HUES64 (cell line): ENCODE measurements at regions not wholly inside any gene's neighbourhood (a gene's known extent, or its start where the extent isn't known, plus 50 kb on each side); places are given as distances from the start of the nearest gene placed in this dataset.

Experiments used
- H3K27ac ChIP-seq: 2 replicates; pipeline ENCODE4 v1.7.0; 2013; ENCODE audit warnings: low read depth, low read length, inconsistent platforms
- H3K27me3 ChIP-seq: 2 replicates; pipeline ENCODE4 v1.6.1; 2013; ENCODE audit warnings: mild to moderate bottlenecking, low read length; ENCODE audit not compliant: insufficient read depth
- H3K36me3 ChIP-seq: 2 replicates; pipeline ENCODE4 v1.6.1; 2013; ENCODE audit warnings: mild to moderate bottlenecking, low read length; ENCODE audit not compliant: insufficient read depth
- H3K4me1 ChIP-seq: 2 replicates; pipeline ENCODE4 v1.6.1; 2013; ENCODE audit warnings: mild to moderate bottlenecking, low read length, moderate library complexity; ENCODE audit not compliant: insufficient read depth
- H3K4me3 ChIP-seq: 2 replicates; pipeline ENCODE4 v1.5.1; 2013; ENCODE audit warnings: mild to moderate bottlenecking, low read length, moderate library complexity
- H3K9ac ChIP-seq: 2 replicates; pipeline ENCODE4 v1.6.1; 2013; ENCODE audit warnings: mild to moderate bottlenecking, low read depth, low read length
- H3K9me3 ChIP-seq: 2 replicates; pipeline ENCODE4 v1.6.1; 2013; ENCODE audit warnings: low read depth, low read length; ENCODE audit not compliant: insufficient read depth
- WGBS: fragments of 150-250, 120-280 bp; methylation state at CpG from one replicate; pipeline ENCODE4 v1.1.7; 2013; ENCODE audit warnings: missing lambda C conversion rate; 5-methylcytosine and 5-hydroxymethylcytosine counted together

DNA sequence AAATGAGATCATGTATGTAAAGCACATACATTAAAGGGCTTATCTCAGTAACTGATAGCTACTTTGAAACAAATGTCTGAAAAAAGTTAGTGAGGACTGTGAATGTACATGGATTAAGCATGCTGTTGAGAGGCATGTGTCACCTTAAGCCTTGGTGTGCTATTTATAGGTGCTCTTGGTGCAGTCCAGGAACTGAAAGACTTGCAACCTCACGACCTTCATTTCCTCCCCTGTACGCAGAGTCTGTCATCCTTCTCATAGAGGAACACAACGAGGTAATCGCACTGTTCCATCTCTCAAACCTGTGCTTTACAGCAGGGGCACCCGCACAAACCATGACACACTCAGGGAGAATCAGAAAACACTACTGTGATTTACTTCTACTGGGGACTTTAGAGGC lies 65.6 kb downstream of the UFM1 start:
- no peak overlapping the region for H3K27ac ChIP-seq
- no peaks in the 10 kb centered on the region for H3K4me1 ChIP-seq
- no peak overlapping the region for H3K4me3 ChIP-seq
- WGBS: 93% methylated on average over 5 of the region's 5 CpGs
- 0 out of 2 replicates have a peak, but pooled peaks cover 3% of the 10 kb centered on the region for H3K9me3 ChIP-seq
- no peaks in the 10 kb centered on the region for H3K36me3 ChIP-seq
- no peak overlapping the region for H3K9ac ChIP-seq
- H3K27me3 ChIP-seq: no peaks in the 10 kb centered on the region

DNA sequence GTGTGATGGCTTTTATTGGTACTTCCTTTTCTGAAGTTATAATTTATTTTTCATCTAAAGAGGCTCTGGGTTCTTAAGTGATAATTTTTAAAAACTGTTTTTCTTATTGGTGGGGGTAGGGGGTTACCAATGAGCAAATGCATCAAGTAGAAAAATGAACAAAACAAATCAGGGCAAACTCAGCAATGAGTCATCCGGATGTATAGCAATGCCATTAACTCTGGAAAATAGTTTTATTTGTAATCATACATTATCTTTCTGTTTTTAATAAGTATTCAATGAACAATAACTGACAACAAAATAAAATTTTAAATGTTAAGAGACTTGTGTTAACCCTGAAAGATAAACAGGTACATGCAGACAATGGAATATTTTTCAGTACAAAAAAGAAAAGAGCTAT lies 67.6 kb downstream of the UFM1 start:
- Histone ChIP-seq H3K9ac (no peak overlapping the region), H3K36me3 (no peaks in the 10 kb centered on the region), H3K27ac (no peak overlapping the region), H3K4me3 (no peak overlapping the region), H3K9me3 (0 out of 2 replicates have a peak, but pooled peaks cover 3% of the 10 kb centered on the region), H3K4me1 (no peaks in the 10 kb centered on the region), H3K27me3 (no peaks in the 10 kb centered on the region)
- no CpG with 5 or more reads among the region's 1 CpG for WGBS

DNA sequence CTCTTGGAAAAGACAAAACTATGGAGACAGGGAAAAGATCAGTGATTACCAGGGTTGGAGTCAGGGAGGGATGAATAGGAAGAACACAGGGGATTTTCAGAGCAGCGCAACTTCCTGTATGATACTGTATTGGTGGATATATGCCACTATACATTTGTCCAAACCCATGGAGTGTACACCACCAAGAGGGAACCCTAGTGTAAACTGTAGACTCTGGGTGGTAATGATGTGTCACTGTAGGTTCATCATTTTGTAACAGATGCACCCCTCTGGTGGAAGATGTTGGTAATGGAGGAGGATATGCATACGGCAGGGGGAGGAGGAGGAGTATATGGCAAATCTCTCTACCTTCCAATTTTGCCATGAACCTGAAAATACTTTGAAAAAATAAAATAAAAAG lies 68.1 kb downstream of the UFM1 start:
- H3K4me3 ChIP-seq: no peak overlapping the region
- H3K27ac ChIP-seq: no peak overlapping the region
- H3K9ac ChIP-seq: no peak overlapping the region
- no peaks in the 10 kb centered on the region for H3K36me3 ChIP-seq
- WGBS: 90% methylated on average over 2 of the region's 2 CpGs
- no peaks in the 10 kb centered on the region for H3K4me1 ChIP-seq
- H3K9me3 ChIP-seq: 0 out of 2 replicates have a peak, but pooled peaks cover 3% of the 10 kb centered on the region
- H3K27me3 ChIP-seq: no peaks in the 10 kb centered on the region

DNA sequence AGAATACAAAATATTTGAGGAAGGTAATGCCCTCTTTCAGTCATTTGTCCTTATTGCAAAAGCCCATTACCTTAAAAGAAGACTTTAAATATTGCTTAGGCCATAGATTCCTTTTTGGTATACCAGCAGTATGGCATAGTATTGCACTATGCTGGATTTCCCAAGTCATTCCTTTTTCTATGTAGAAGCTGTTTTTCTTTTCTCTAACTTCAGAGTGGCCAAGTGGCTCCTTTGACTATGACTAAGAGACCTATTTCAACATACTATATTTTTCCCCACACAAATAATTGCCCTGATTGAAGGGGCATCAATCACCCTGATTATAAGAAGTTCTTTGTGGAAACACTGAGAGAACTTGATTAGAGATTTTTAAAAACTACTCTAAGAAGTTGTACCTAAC lies 68.6 kb downstream of the UFM1 start:
- Histone ChIP-seq H3K27me3 (no peaks in the 10 kb centered on the region), H3K9ac (no peak overlapping the region), H3K4me1 (no peaks in the 10 kb centered on the region), H3K27ac (no peak overlapping the region), H3K36me3 (no peaks in the 10 kb centered on the region), H3K4me3 (no peak overlapping the region), H3K9me3 (0 out of 2 replicates have a peak, but pooled peaks cover 3% of the 10 kb centered on the region)

DNA sequence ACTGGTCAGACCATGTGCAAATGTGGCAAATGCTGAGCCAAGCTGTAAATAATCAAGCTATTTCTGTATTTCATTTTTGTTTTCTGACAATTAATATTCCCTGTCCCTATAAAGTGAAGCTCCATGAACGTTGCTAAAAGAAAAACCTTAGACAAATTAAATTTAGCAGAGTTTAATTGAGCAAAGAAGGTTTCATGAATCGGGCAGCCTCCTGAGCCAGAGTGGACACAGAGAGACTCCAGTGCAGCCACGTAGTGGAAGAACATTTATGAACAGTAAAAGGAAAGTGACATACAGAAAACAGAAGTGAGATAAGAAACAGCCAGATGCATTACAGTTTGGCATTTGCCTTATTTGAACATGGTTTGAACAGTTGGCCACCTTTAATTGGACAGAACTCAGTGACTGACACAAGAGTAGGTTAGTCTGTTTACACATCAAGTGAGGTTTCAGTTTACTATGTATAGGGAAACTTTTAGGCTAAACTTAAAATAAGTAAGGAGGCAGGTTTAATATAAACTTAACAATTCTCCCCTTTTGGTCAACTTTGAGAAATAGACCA lies 69.7 kb downstream of the UFM1 start:
- Histone ChIP-seq H3K27ac (no peak overlapping the region), H3K9me3 (0 out of 2 replicates have a peak, but pooled peaks cover 3% of the 10 kb centered on the region), H3K4me3 (no peak overlapping the region), H3K27me3 (no peaks in the 10 kb centered on the region), H3K4me1 (no peaks in the 10 kb centered on the region), H3K9ac (no peak overlapping the region), H3K36me3 (no peaks in the 10 kb centered on the region)
- WGBS: 91% methylated on average over 3 of the region's 3 CpGs

DNA sequence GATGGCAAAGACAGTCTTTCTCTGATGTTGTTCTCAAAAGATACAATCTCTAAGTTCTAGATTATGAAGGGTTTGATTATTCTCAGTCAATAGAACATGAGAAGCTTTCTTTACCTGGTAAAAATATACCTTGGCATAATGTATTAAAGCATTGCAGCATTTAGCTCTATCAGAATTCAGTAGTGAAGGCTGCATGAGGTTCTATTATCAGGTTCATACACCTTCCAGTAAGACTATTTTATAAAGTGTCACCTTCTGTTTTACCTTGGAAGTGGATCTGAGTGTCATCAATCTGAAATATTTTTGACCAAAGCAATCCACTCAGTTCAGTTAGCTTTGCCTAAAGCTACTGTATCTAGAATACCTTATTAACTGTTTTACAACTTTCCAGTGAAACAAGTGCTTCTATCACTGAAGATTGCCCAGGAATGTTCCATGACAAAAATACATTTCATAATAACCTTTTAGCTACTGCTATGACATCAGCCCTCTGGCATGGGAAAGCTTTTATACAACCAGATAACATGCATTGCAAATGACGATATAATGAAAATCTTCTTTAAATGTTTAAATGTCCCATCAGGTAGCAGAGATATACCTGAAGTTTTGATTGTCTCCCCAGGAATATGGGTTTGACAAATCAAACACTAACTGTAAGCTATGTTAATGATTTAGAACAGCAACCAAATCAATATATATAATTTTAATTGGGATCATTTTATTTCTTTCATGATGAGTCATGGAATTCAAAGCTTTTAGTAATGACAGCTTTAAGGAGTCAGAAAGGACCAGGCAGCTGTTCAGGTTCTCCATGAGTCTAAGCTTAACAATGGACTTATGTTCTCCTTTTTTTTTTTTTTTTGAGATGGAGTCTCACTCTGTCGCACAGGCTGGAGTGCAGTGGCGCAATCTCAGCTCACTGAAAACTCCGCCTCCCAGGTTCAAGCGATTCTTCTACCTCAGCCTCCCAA lies 72.2 kb downstream of the UFM1 start:
- H3K27ac ChIP-seq: no peak overlapping the region
- no peak overlapping the region for H3K9ac ChIP-seq
- H3K36me3 ChIP-seq: no peaks in the 10 kb centered on the region
- H3K27me3 ChIP-seq: no peaks in the 10 kb centered on the region
- WGBS: 97% methylated on average over 5 of the region's 5 CpGs
- no peak overlapping the region for H3K4me3 ChIP-seq
- H3K9me3 ChIP-seq: 0 out of 2 replicates have a peak, but pooled peaks cover 3% of the 10 kb centered on the region
- peaks cover 6% of the 10 kb centered on the region; the same call in 1 of the 2 replicates for H3K4me1 ChIP-seq

DNA sequence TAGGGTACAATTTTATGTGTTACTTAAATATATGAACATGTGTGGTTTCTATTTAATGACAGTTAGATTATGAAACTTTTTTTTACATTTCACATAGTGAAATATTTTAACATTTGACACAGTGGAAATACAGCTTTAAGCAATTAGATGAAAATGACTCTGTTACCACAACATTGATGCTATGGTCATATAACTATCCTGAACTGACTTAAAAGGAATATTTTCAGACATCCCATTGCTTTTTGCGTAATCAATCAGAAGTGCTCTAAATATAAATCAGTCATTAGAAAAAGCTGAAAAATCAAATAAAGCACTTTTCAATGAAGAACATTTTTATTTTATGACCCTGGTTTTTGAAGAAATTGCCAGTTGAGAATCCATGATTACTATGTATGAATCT lies 80.3 kb downstream of the UFM1 start:
- WGBS: 100% methylated on average over 1 of the region's 1 CpG
- Histone ChIP-seq H3K9ac (no peak overlapping the region), H3K27ac (no peak overlapping the region), H3K4me1 (peaks cover 6% of the 10 kb centered on the region; the same call in 1 of the 2 replicates), H3K27me3 (no peaks in the 10 kb centered on the region), H3K9me3 (no peaks in the 10 kb centered on the region), H3K36me3 (no peaks in the 10 kb centered on the region), H3K4me3 (no peak overlapping the region)

DNA sequence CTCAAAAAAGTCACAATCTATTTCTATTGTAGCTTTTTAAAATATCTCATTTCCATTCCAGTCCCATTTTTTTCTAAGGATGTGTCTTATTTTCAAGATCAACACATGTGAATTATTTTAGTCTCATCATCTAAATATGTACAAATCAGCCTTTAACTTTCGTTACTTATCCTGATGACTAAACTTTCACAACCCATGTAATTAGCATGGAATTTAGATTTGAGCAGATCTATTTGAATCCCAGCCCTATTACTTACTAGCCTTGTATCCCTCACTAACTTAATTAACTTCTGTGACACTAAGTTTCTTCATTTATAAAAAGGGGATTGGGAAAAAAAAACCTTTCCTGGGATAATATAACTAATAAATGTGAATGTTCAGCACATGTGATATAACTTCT lies 81.1 kb downstream of the UFM1 start:
- Histone ChIP-seq H3K27ac (no peak overlapping the region), H3K9ac (no peak overlapping the region), H3K27me3 (no peaks in the 10 kb centered on the region), H3K36me3 (no peaks in the 10 kb centered on the region), H3K9me3 (no peaks in the 10 kb centered on the region), H3K4me3 (no peak overlapping the region), H3K4me1 (peaks cover 6% of the 10 kb centered on the region; the same call in 1 of the 2 replicates)
- 100% methylated on average over 1 of the region's 1 CpG for WGBS

DNA sequence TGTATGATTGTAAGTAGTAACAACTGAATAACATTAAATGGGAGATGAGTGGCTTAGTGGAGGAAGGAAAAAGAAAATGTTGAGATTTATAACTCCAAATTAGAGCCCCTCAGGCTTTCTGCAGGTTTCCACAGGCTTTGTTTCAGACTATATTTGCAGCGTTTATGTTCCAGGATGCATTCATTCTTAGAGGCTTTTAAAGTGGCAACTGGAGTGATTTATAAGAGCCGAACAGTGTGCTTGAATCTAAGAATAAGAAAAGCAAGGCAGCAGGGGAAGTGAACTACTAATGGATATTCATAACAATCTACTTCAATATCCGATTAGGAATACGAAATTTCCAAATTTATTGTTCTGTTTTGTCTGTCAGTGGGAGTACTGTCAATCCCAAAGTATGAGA lies 91.0 kb downstream of the UFM1 start:
- no peak overlapping the region for H3K9ac ChIP-seq

DNA sequence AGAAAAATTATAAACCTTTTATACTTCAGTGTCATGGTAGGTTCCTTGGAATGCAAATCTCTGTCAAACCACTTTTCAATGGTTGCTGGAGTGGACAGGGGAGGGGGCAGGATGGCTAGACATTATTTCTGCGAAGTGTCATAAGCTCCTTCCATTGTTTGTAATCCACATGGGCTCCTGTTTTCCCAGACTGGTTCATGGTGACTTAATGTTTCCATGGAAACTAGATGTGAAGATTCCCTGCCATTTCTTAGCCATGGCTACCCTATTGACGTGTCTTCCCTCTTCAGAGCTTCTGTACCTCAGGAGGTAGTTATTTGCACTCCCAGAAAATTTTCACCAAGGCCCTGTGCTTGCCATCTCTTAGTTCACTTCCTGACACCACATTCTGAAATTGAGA lies 95.3 kb downstream of the UFM1 start:
- Histone ChIP-seq H3K36me3 (no peaks in the 10 kb centered on the region), H3K27me3 (no peaks in the 10 kb centered on the region), H3K9me3 (no peaks in the 10 kb centered on the region), H3K4me3 (no peak overlapping the region), H3K4me1 (no peaks in the 10 kb centered on the region), H3K27ac (no peak overlapping the region), H3K9ac (no peak overlapping the region)
- WGBS: 88% methylated on average over 2 of the region's 2 CpGs

More for the DNA sequence above, 91.0 kb downstream of the UFM1 start:
- Histone ChIP-seq H3K36me3 (no peaks in the 10 kb centered on the region), H3K27ac (no peak overlapping the region), H3K4me3 (no peak overlapping the region), H3K27me3 (no peaks in the 10 kb centered on the region), H3K4me1 (no peaks in the 10 kb centered on the region), H3K9me3 (no peaks in the 10 kb centered on the region)
- 93% methylated on average over 2 of the region's 4 CpGs for WGBS

DNA sequence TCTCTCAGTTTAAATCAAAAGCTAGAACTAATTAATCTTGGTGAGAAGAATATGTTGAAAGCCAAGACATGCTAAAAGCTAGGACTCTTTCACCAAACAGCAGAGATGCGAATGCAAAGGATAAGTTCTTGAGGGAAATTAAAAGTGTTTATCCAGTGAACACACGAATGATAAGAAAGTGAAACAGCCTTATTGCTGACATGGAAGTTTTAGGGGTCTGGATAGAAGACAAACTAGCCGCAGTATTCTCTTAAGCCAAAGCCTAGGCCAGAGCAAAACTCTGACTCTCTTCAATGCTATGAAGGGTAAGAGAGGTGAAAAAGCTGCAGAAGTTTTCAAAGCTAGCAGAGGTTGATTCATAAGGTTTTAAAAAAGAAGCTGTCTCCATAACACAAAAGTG lies 103.0 kb downstream of the UFM1 start:
- H3K36me3 ChIP-seq: no peaks in the 10 kb centered on the region
- H3K27ac ChIP-seq: no peak overlapping the region
- WGBS: 94% methylated on average over 3 of the region's 3 CpGs
- H3K4me3 ChIP-seq: no peak overlapping the region
- H3K9ac ChIP-seq: no peak overlapping the region
- H3K9me3 ChIP-seq: no peaks in the 10 kb centered on the region
- no peaks in the 10 kb centered on the region for H3K27me3 ChIP-seq
- H3K4me1 ChIP-seq: no peaks in the 10 kb centered on the region
